ENCODE measurements at regions not wholly inside any gene's neighbourhood (a gene's known extent, or its start where the extent isn't known, plus 50 kb on each side); places are given as distances from the start of the nearest gene placed in this dataset.

GRCh38 chr2:51251356-51251755 is 219.4 kb upstream of the NRXN1 start:
- no peak for DNase-seq (ENCODE audit: low read depth in 2 of 2)

GRCh38 chr2:51247252-51247805 is 215.4 kb upstream of the NRXN1 start:
- DNase-seq (ENCODE audit: low read depth in 2 of 2) = no peak

GRCh38 chr2:51243892-51244535 is 212.1 kb upstream of the NRXN1 start:
- no peak for DNase-seq (ENCODE audit: low read depth in 2 of 2)

- DNase-seq (ENCODE audit: low read depth in 2 of 2) = no peak
These were observed 205.8 kb upstream of the NRXN1 start for GRCh38 chr2:51237626-51238271.

- no peak for DNase-seq (ENCODE audit: low read depth in 2 of 2)
These were observed 200.1 kb upstream of the NRXN1 start for GRCh38 chr2:51232027-51232426.

- DNase-seq (ENCODE audit: low read depth in 2 of 2) = no peak
These were observed 199.1 kb upstream of the NRXN1 start for GRCh38 chr2:51231071-51231470.

GRCh38 chr2:51225377-51225776 is 193.4 kb upstream of the NRXN1 start:
- no peak for DNase-seq (ENCODE audit: low read depth in 2 of 2)

GRCh38 chr2:51224790-51225189 is 192.9 kb upstream of the NRXN1 start:
- no peak for DNase-seq (ENCODE audit: low read depth in 2 of 2)

GRCh38 chr2:51222106-51222505 is 190.2 kb upstream of the NRXN1 start:
- no peak for DNase-seq (ENCODE audit: low read depth in 2 of 2)

- no peak for DNase-seq (ENCODE audit: low read depth in 2 of 2)
These were observed 188.7 kb upstream of the NRXN1 start for GRCh38 chr2:51220606-51221005.

GRCh38 chr2:51220080-51220479 is 188.1 kb upstream of the NRXN1 start:
- DNase-seq (ENCODE audit: low read depth in 2 of 2) = no peak

- DNase-seq (ENCODE audit: low read depth in 2 of 2) = no peak
These were observed 187.5 kb upstream of the NRXN1 start for GRCh38 chr2:51219468-51219867.

GRCh38 chr2:51218047-51218446 is 186.1 kb upstream of the NRXN1 start:
- no peak for DNase-seq (ENCODE audit: low read depth in 2 of 2)

- no peak for DNase-seq (ENCODE audit: low read depth in 2 of 2)
These were observed 181.9 kb upstream of the NRXN1 start for GRCh38 chr2:51213826-51214225.

GRCh38 chr2:51212374-51212773 is 180.4 kb upstream of the NRXN1 start:
- DNase-seq (ENCODE audit: low read depth in 2 of 2) = no peak

GRCh38 chr2:51208521-51208920 is 176.6 kb upstream of the NRXN1 start:
- DNase-seq (ENCODE audit: low read depth in 2 of 2) = no peak

- DNase-seq (ENCODE audit: low read depth in 2 of 2) = no peak
These were observed 169.4 kb upstream of the NRXN1 start for GRCh38 chr2:51201295-51201694.

- no peak for DNase-seq (ENCODE audit: low read depth in 2 of 2)
These were observed 162.7 kb upstream of the NRXN1 start for GRCh38 chr2:51194656-51195055.

GRCh38 chr2:51170273-51170672 is 138.3 kb upstream of the NRXN1 start:
- no peak for DNase-seq (ENCODE audit: low read depth in 2 of 2)

GRCh38 chr2:51165534-51166260 is 133.8 kb upstream of the NRXN1 start:
- no peak for DNase-seq (ENCODE audit: low read depth in 2 of 2)

- DNase-seq (ENCODE audit: low read depth in 2 of 2) = no peak
These were observed 126.3 kb upstream of the NRXN1 start for GRCh38 chr2:51158251-51158650.

- DNase-seq (ENCODE audit: low read depth in 2 of 2) = no peak
These were observed 121.3 kb upstream of the NRXN1 start for GRCh38 chr2:51153236-51153635.

Data from fibroblast of skin of left biceps (primary cell).